Endodermal cell (in vitro differentiated cells): ENCODE measurements at regions not wholly inside any gene's neighbourhood (a gene's known extent, or its start where the extent isn't known, plus 50 kb on each side); places are given as distances from the start of the nearest gene placed in this dataset.
"Not testable (repeated sequence)": the region's sequence is repeated elsewhere in the genome, so short reads cannot be mapped to it uniquely, and the experiment has no call there.

Experiments used
- DNase-seq: peaks from one replicate; pipeline ENCODE4 v3.0.0-alpha.2; 2017
- H3K27ac ChIP-seq: 2 replicates; pipeline ENCODE4 v1.5.1; 2013; ENCODE audit warnings: mild to moderate bottlenecking, low read depth, low read length, moderate library complexity
- H3K27me3 ChIP-seq: 2 replicates; pipeline ENCODE4 v1.6.1; 2013; ENCODE audit warnings: mild to moderate bottlenecking, low read length, moderate library complexity; ENCODE audit not compliant: insufficient read depth, control insufficient read depth, poor library complexity, severe bottlenecking
- H3K36me3 ChIP-seq: 2 replicates; pipeline ENCODE4 v1.7.0; 2013; ENCODE audit warnings: mild to moderate bottlenecking, low read length, moderate library complexity; ENCODE audit not compliant: control insufficient read depth, insufficient read depth
- H3K4me1 ChIP-seq: one replicate; pipeline ENCODE4 v1.7.0; 2013; ENCODE audit warnings: low read length; ENCODE audit not compliant: control insufficient read depth, insufficient read depth
- H3K4me3 ChIP-seq: 2 replicates; pipeline ENCODE4 v1.5.1; 2013; ENCODE audit warnings: mild to moderate bottlenecking, low read length, moderate library complexity
- H3K9ac ChIP-seq: 2 replicates; pipeline ENCODE4 v1.6.1; 2013; ENCODE audit warnings: mild to moderate bottlenecking, low read length, moderate library complexity; ENCODE audit not compliant: poor library complexity, severe bottlenecking; ENCODE audit errors: extremely low read depth
- H3K9me3 ChIP-seq: 2 replicates; pipeline ENCODE4 v1.6.1; 2013; ENCODE audit warnings: mild to moderate bottlenecking, low read length, moderate library complexity; ENCODE audit not compliant: control insufficient read depth
- H3K27ac Mint-ChIP-seq: 2 replicates; pipeline ENCODE4 v1.8.0; 2020; ENCODE audit warnings: mixed read lengths
- H3K27me3 Mint-ChIP-seq: 2 replicates; pipeline ENCODE4 v1.8.0; 2021; ENCODE audit warnings: mild to moderate bottlenecking, mixed read lengths; ENCODE audit not compliant: insufficient read depth
- H3K36me3 Mint-ChIP-seq: 2 replicates; pipeline ENCODE4 v1.8.0; 2020; ENCODE audit warnings: low read depth, mixed read lengths
- H3K4me1 Mint-ChIP-seq: 2 replicates; pipeline ENCODE4 v1.8.0; 2020; ENCODE audit warnings: mixed read lengths
- H3K4me3 Mint-ChIP-seq: 2 replicates; pipeline ENCODE4 v1.8.0; 2020; ENCODE audit warnings: mild to moderate bottlenecking, moderate library complexity, mixed read lengths
- H3K9me3 Mint-ChIP-seq: 2 replicates; pipeline ENCODE4 v1.8.0; 2020; ENCODE audit warnings: mild to moderate bottlenecking, mixed read lengths
- CTCF ChIP-seq: fragments of 200-600 bp; sonication (generic); conservative IDR thresholded peaks from 2 replicates; pipeline ENCODE4 v1.5.0; 2021; ENCODE audit warnings: antibody characterized with exemption, mild to moderate bottlenecking
- WGBS, 2 experiments: methylation state at CpG; one replicate each; pipeline versions ENCODE4 v1.1.5 to v1.1.7; 2013; ENCODE audit warnings: missing lambda C conversion rate in 2 of 2, mixed read lengths in 1 of 2; ENCODE audit not compliant: insufficient coverage in 1 of 2, insufficient read length in 1 of 2; 5-methylcytosine and 5-hydroxymethylcytosine counted together

GRCh38 chr3:4196506-4197147 lies 106.5 kb upstream of the SETMAR start:
- H3K27ac ChIP-seq, result no peak overlapping the region
- Mint-ChIP-seq H3K9me3 (peaks cover 7% of the 10 kb centered on the region), H3K36me3 (no peaks in the 10 kb centered on the region), H3K27me3 (no peaks in the 10 kb centered on the region), H3K4me1 (no peaks in the 10 kb centered on the region), H3K4me3 (no peak overlapping the region), H3K27ac (no peak overlapping the region)
- no peaks in the 10 kb centered on the region for H3K36me3 ChIP-seq
- DNase-seq, result no peak
- H3K27me3 ChIP-seq, result no peaks in the 10 kb centered on the region
- H3K9me3 ChIP-seq, result peaks cover 10% of the 10 kb centered on the region
- no peak overlapping the region for H3K9ac ChIP-seq
- no peak overlapping the region for H3K4me3 ChIP-seq
- 100% methylated on average over 1 of the region's 1 CpG; no CpG with 5 or more reads in 1 of the 2 experiments for WGBS, 2 experiments
- H3K4me1 ChIP-seq, result no peaks in the 10 kb centered on the region
- no peak for TF ChIP-seq CTCF

GRCh38 chr3:4197670-4198069 lies 105.5 kb upstream of the SETMAR start:
- no peaks in the 10 kb centered on the region for H3K27me3 ChIP-seq
- H3K36me3 ChIP-seq, result no peaks in the 10 kb centered on the region
- H3K27ac ChIP-seq, result no peak overlapping the region
- no peak for TF ChIP-seq CTCF
- WGBS, 2 experiments, result 96 to 100% methylated on average over 3 to 5 of the region's 6 CpGs
- H3K9me3 ChIP-seq, result peaks cover 6% of the 10 kb centered on the region
- DNase-seq, result no peak
- H3K4me3 ChIP-seq, result no peak overlapping the region
- peaks cover 1% of the 10 kb centered on the region for H3K9me3 Mint-ChIP-seq
- H3K36me3 Mint-ChIP-seq, result no peaks in the 10 kb centered on the region
- no peaks in the 10 kb centered on the region for H3K4me1 Mint-ChIP-seq
- H3K9ac ChIP-seq, result no peak overlapping the region
- H3K4me1 ChIP-seq, result no peaks in the 10 kb centered on the region
- H3K27me3 Mint-ChIP-seq, result no peaks in the 10 kb centered on the region
- no peak overlapping the region for H3K4me3 Mint-ChIP-seq
- H3K27ac Mint-ChIP-seq, result no peak overlapping the region

GRCh38 chr3:4198491-4198890 lies 104.7 kb upstream of the SETMAR start:
- H3K27ac Mint-ChIP-seq, result no peak overlapping the region
- H3K9ac ChIP-seq, result no peak overlapping the region
- H3K27me3 ChIP-seq, result no peaks in the 10 kb centered on the region
- no peak overlapping the region for H3K4me3 Mint-ChIP-seq
- no peaks in the 10 kb centered on the region for H3K4me1 Mint-ChIP-seq
- no peaks in the 10 kb centered on the region for H3K9me3 ChIP-seq
- no peak overlapping the region for H3K27ac ChIP-seq
- H3K9me3 Mint-ChIP-seq, result no peaks in the 10 kb centered on the region
- H3K27me3 Mint-ChIP-seq, result no peaks in the 10 kb centered on the region
- no peak overlapping the region for H3K4me3 ChIP-seq
- no peak for DNase-seq
- WGBS, 2 experiments, result 88% methylated on average over 3 of the region's 3 CpGs; no CpG with 5 or more reads in 1 of the 2 experiments
- H3K36me3 ChIP-seq, result no peaks in the 10 kb centered on the region
- no peak for TF ChIP-seq CTCF
- H3K36me3 Mint-ChIP-seq, result no peaks in the 10 kb centered on the region
- no peaks in the 10 kb centered on the region for H3K4me1 ChIP-seq

- H3K4me1 ChIP-seq, H3K36me3 Mint-ChIP-seq, H3K27ac Mint-ChIP-seq, H3K27me3 ChIP-seq, H3K4me1 Mint-ChIP-seq, H3K4me3 ChIP-seq, H3K27ac ChIP-seq, H3K9me3 ChIP-seq, H3K36me3 ChIP-seq, DNase-seq, H3K9me3 Mint-ChIP-seq, H3K4me3 Mint-ChIP-seq, H3K27me3 Mint-ChIP-seq, H3K9ac ChIP-seq: not testable (repeated sequence)
Measured at GRCh38 chr3:4204776-4205175, 98.4 kb upstream of the SETMAR start.
